B cell (primary cell): ENCODE measurements at regions not wholly inside any gene's neighbourhood (a gene's known extent, or its start where the extent isn't known, plus 50 kb on each side); places are given as distances from the start of the nearest gene placed in this dataset.

Source experiments
- CTCF ChIP-seq: fragments of 200-600 bp; IDR thresholded peaks from one replicate; pipeline ENCODE4 v1.8.0; 2022; ENCODE audit warnings: antibody characterized with exemption, mild to moderate bottlenecking
- EZH2 ChIP-seq: IDR thresholded peaks from 2 replicates; pipeline ENCODE4 v1.6.1; 2012; ENCODE audit warnings: borderline replicate concordance, low read depth, mild to moderate bottlenecking, moderate library complexity, low read length; ENCODE audit not compliant: insufficient read depth, poor library complexity, severe bottlenecking

- no peak for TF ChIP-seq CTCF
- no peak for TF ChIP-seq EZH2
These were observed 54.0 kb upstream of the RASAL2 start for GRCh38 chr1:178039891-178040290.
